Activated B cell treated with CpG ODN at 0.5 μM for 24 hours (primary cell): ENCODE measurements at regions not wholly inside any gene's neighbourhood (a gene's known extent, or its start where the extent isn't known, plus 50 kb on each side); places are given as distances from the start of the nearest gene placed in this dataset.

ENCODE experiments used
- ATAC-seq: fragments of 200-7000 bp; cut with Tn5 transposase; one replicate; pipeline ENCODE4 v1.10.0; 2021; ENCODE audit warnings: low read depth, mild to moderate bottlenecking, moderate library complexity
- CTCF ChIA-PET: fragments of 350-600 bp; sonication (Branson Sonifier 250); formaldehyde crosslinking; loops from one replicate; lab custom pipeline; 2021; ENCODE audit warnings: antibody characterized with exemption; lab: Charles Lee
- POLR2A ChIA-PET: fragments of 350-600 bp; sonication (Branson Sonifier 250); formaldehyde crosslinking; loops from one replicate; lab custom pipeline; 2021; ENCODE audit warnings: antibody characterized with exemption; lab: Charles Lee
- DNase-seq: peaks from one replicate; pipeline ENCODE4 v3.0.0; 2022
- H3K27ac Mint-ChIP-seq: one replicate; pipeline ENCODE4 v1.8.0; 2020; ENCODE audit warnings: mixed read lengths
- H3K27me3 Mint-ChIP-seq: one replicate; pipeline ENCODE4 v1.8.0; 2021; ENCODE audit warnings: mixed read lengths
- H3K36me3 Mint-ChIP-seq: one replicate; pipeline ENCODE4 v1.8.0; 2021; ENCODE audit warnings: low read depth, mixed read lengths
- H3K4me1 Mint-ChIP-seq: one replicate; pipeline ENCODE4 v1.8.0; 2021; ENCODE audit warnings: mixed read lengths
- H3K4me3 Mint-ChIP-seq: one replicate; pipeline ENCODE4 v1.8.0; 2020; ENCODE audit warnings: mild to moderate bottlenecking, mixed read lengths
- H3K9me3 Mint-ChIP-seq: one replicate; pipeline ENCODE4 v1.8.0; 2020; ENCODE audit warnings: mixed read lengths
- CTCF ChIP-seq: fragments of 200-600 bp; IDR thresholded peaks from one replicate; pipeline ENCODE4 v1.8.0; 2022; ENCODE audit warnings: antibody characterized with exemption, mild to moderate bottlenecking
- intact Hi-C: fragments of 100-400 bp; cut with micrococcal nuclease; formaldehyde crosslinking; loops from one replicate; pipeline ENCODE4 v1.15.1; 2024

GRCh38 chr16:73185737-73186136, 137.8 kb upstream of the ZFHX3 start:
- ChIA-PET CTCF (no interaction called here), POLR2A (no interaction called here)
- intact Hi-C loops: no loop called here
- no peak overlapping the region for H3K27ac Mint-ChIP-seq
- no peak overlapping the region for H3K4me3 Mint-ChIP-seq
- DNase-seq (no peak), ATAC-seq (no peak)
- peaks cover 4% of the 10 kb centered on the region for H3K27me3 Mint-ChIP-seq
- no peaks in the 10 kb centered on the region for H3K4me1 Mint-ChIP-seq
- H3K9me3 Mint-ChIP-seq: no peaks in the 10 kb centered on the region
- TF ChIP-seq CTCF: no peak
- no peaks in the 10 kb centered on the region for H3K36me3 Mint-ChIP-seq

- H3K36me3 Mint-ChIP-seq: no peaks in the 10 kb centered on the region
- intact Hi-C loops: no loop called here
- no peak for TF ChIP-seq CTCF
- DNase-seq (no peak), ATAC-seq (no peak)
- H3K4me1 Mint-ChIP-seq: no peaks in the 10 kb centered on the region
- ChIA-PET POLR2A (no interaction called here), CTCF (no interaction called here)
- no peak overlapping the region for H3K4me3 Mint-ChIP-seq
- no peaks in the 10 kb centered on the region for H3K9me3 Mint-ChIP-seq
- H3K27me3 Mint-ChIP-seq: no peaks in the 10 kb centered on the region
- no peak overlapping the region for H3K27ac Mint-ChIP-seq
Measured at GRCh38 chr16:73183611-73184092, 135.7 kb upstream of the ZFHX3 start.

GRCh38 chr16:73179705-73180331, 131.9 kb upstream of the ZFHX3 start:
- Mint-ChIP-seq H3K36me3 (no peaks in the 10 kb centered on the region), H3K4me1 (no peaks in the 10 kb centered on the region), H3K4me3 (no peak overlapping the region), H3K27me3 (peaks cover 2% of the 10 kb centered on the region), H3K9me3 (no peaks in the 10 kb centered on the region), H3K27ac (no peak overlapping the region)
- DNase-seq (no peak), ATAC-seq (no peak)
- no peak for TF ChIP-seq CTCF
- intact Hi-C loops: no loop called here
- CTCF ChIA-PET: no interaction called here
- POLR2A ChIA-PET: no interaction called here

GRCh38 chr16:73177729-73178295, 129.9 kb upstream of the ZFHX3 start:
- Mint-ChIP-seq H3K4me1 (no peaks in the 10 kb centered on the region), H3K4me3 (no peak overlapping the region), H3K36me3 (no peaks in the 10 kb centered on the region), H3K9me3 (no peaks in the 10 kb centered on the region), H3K27me3 (peaks cover 2% of the 10 kb centered on the region), H3K27ac (no peak overlapping the region)
- CTCF ChIA-PET: no interaction called here
- no peak for ATAC-seq
- TF ChIP-seq CTCF: no peak
- DNase-seq: no peak
- intact Hi-C loops: no loop called here
- POLR2A ChIA-PET: no interaction called here

GRCh38 chr16:73176577-73177013, 128.7 kb upstream of the ZFHX3 start:
- no peaks in the 10 kb centered on the region for H3K9me3 Mint-ChIP-seq
- TF ChIP-seq CTCF: no peak
- H3K27ac Mint-ChIP-seq: no peak overlapping the region
- DNase-seq: no peak
- POLR2A ChIA-PET: no interaction called here
- intact Hi-C loops: no loop called here
- no peaks in the 10 kb centered on the region for H3K4me1 Mint-ChIP-seq
- H3K36me3 Mint-ChIP-seq: no peaks in the 10 kb centered on the region
- H3K27me3 Mint-ChIP-seq: peaks cover 2% of the 10 kb centered on the region
- no peak overlapping the region for H3K4me3 Mint-ChIP-seq
- no peak for ATAC-seq
- CTCF ChIA-PET: no interaction called here
